OCI-LY1 (cell line): ENCODE measurements at regions not wholly inside any gene's neighbourhood (a gene's known extent, or its start where the extent isn't known, plus 50 kb on each side); places are given as distances from the start of the nearest gene placed in this dataset.

Experiments
- H2AFZ ChIP-seq: fragments of 200-600 bp; sonication (generic), shearing (Covaris generic); 2 replicates; pipeline ENCODE4 v1.6.0; 2014; ENCODE audit warnings: antibody characterized with exemption, mild to moderate bottlenecking, low read length
- H3F3A ChIP-seq: fragments of 200-600 bp; sonication (generic), shearing (Covaris generic); 2 replicates; pipeline ENCODE4 v1.6.0; 2014; ENCODE audit warnings: mild to moderate bottlenecking, antibody characterized with exemption, low read length, moderate library complexity; ENCODE audit not compliant: insufficient read depth
- H3K27ac ChIP-seq: fragments of 200-600 bp; sonication (generic); 2 replicates; pipeline ENCODE4 v1.5.1; 2014; ENCODE audit warnings: low read length, mixed run types, mild to moderate bottlenecking, low read depth; ENCODE audit not compliant: poor library complexity, severe bottlenecking
- H3K27me3 ChIP-seq: fragments of 200-600 bp; sonication (generic); 2 replicates; pipeline ENCODE4 v1.6.0; 2014; ENCODE audit warnings: antibody characterized with exemption, mild to moderate bottlenecking, low read length, moderate library complexity; ENCODE audit not compliant: insufficient read depth
- H3K36me3 ChIP-seq: fragments of 200-600 bp; sonication (generic); 2 replicates; pipeline ENCODE4 v1.6.1; 2014; ENCODE audit warnings: mild to moderate bottlenecking, antibody characterized with exemption, low read length, moderate library complexity, mixed read lengths; ENCODE audit not compliant: insufficient read depth
- H3K4me1 ChIP-seq: fragments of 200-600 bp; sonication (generic); 2 replicates; pipeline ENCODE4 v1.5.1; 2014; ENCODE audit warnings: mild to moderate bottlenecking, low read length, moderate library complexity; ENCODE audit not compliant: insufficient read depth, severe bottlenecking
- H3K4me2 ChIP-seq: fragments of 200-600 bp; sonication (generic), shearing (Covaris generic); 2 replicates; pipeline ENCODE4 v1.6.1; 2014; ENCODE audit warnings: low read length
- H3K4me3 ChIP-seq: fragments of 200-600 bp; sonication (generic); 2 replicates; pipeline ENCODE4 v1.5.1; 2014; ENCODE audit warnings: low read length, low read depth, mild to moderate bottlenecking, mixed read lengths; ENCODE audit not compliant: poor library complexity, severe bottlenecking
- H3K79me2 ChIP-seq: fragments of 200-600 bp; shearing (Covaris generic); 2 replicates; pipeline ENCODE4 v1.6.1; 2016; ENCODE audit warnings: mixed run types, low read length, mixed read lengths; ENCODE audit not compliant: insufficient read depth
- H3K9ac ChIP-seq: fragments of 200-600 bp; sonication (generic), shearing (Covaris generic); 2 replicates; pipeline ENCODE4 v1.6.1; 2014; ENCODE audit warnings: mild to moderate bottlenecking, low read length, mixed read lengths
- H3K9me2 ChIP-seq: fragments of 200-600 bp; sonication (generic), shearing (Covaris generic); 2 replicates; pipeline ENCODE4 v1.6.1; 2014; ENCODE audit warnings: low read depth, mild to moderate bottlenecking, low read length, mixed read lengths
- H3K9me3 ChIP-seq: fragments of 200-600 bp; shearing (Covaris generic); 2 replicates; pipeline ENCODE4 v1.6.1; 2014; ENCODE audit warnings: low read length, mixed read lengths
- H4K20me1 ChIP-seq: fragments of 200-600 bp; sonication (generic), shearing (Covaris generic); 2 replicates; pipeline ENCODE4 v1.6.0; 2016; ENCODE audit warnings: mild to moderate bottlenecking, low read length; ENCODE audit not compliant: insufficient read depth
- EZH2 ChIP-seq: fragments of 200-600 bp; sonication (generic), shearing (Covaris generic); IDR thresholded peaks from 2 replicates; pipeline ENCODE4 v1.8.0; 2017; ENCODE audit warnings: borderline replicate concordance, mixed run types, mild to moderate bottlenecking, antibody characterized with exemption, low read length, moderate library complexity, mixed read lengths
- TF ChIP-seq, protein P1 (sequence below): fragments of 200-600 bp; sonication (generic), shearing (Covaris generic); IDR thresholded peaks from 2 replicates; pipeline ENCODE4 v1.5.1; 2017; ENCODE audit warnings: mild to moderate bottlenecking, antibody characterized with exemption, low read length, moderate library complexity, mixed read lengths

DNA sequence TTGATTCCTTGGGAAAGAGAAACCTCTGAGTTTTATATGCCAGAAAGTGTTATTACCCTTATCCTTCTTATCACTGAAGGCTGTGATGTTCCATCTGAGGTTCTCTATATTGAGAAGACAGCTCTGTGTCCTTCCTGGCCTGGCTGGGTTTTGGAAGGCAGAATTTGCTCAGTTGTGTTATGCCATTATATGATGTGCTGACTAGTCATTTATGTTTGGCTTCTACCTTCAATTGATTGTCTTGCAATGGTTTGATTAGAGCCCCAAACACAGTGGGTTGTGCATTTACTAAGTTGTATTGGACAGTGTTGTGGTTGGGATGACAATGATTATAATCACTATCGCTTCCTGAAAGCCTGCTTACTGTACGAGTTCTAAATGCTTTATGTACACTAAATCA lies 265.7 kb downstream of the SNAPC1 start:
- no peaks in the 10 kb centered on the region for H3K4me1 ChIP-seq
- H3K79me2 ChIP-seq = no peaks in the 10 kb centered on the region
- H3K4me2 ChIP-seq = no peak overlapping the region
- H3K9ac ChIP-seq = no peak overlapping the region
- H3K9me2 ChIP-seq = no peaks in the 10 kb centered on the region
- no peaks in the 10 kb centered on the region for H4K20me1 ChIP-seq
- no peak overlapping the region for H3K4me3 ChIP-seq
- H3F3A ChIP-seq = no peaks in the 10 kb centered on the region
- H3K9me3 ChIP-seq = no peaks in the 10 kb centered on the region
- no peak for TF ChIP-seq EZH2
- TF ChIP-seq, protein P1, sequence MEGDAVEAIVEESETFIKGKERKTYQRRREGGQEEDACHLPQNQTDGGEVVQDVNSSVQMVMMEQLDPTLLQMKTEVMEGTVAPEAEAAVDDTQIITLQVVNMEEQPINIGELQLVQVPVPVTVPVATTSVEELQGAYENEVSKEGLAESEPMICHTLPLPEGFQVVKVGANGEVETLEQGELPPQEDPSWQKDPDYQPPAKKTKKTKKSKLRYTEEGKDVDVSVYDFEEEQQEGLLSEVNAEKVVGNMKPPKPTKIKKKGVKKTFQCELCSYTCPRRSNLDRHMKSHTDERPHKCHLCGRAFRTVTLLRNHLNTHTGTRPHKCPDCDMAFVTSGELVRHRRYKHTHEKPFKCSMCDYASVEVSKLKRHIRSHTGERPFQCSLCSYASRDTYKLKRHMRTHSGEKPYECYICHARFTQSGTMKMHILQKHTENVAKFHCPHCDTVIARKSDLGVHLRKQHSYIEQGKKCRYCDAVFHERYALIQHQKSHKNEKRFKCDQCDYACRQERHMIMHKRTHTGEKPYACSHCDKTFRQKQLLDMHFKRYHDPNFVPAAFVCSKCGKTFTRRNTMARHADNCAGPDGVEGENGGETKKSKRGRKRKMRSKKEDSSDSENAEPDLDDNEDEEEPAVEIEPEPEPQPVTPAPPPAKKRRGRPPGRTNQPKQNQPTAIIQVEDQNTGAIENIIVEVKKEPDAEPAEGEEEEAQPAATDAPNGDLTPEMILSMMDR = no peak
- no peaks in the 10 kb centered on the region for H3K36me3 ChIP-seq
- H3K27ac ChIP-seq = no peak overlapping the region
- no peaks in the 10 kb centered on the region for H3K27me3 ChIP-seq
- H2AFZ ChIP-seq = no peak overlapping the region

DNA sequence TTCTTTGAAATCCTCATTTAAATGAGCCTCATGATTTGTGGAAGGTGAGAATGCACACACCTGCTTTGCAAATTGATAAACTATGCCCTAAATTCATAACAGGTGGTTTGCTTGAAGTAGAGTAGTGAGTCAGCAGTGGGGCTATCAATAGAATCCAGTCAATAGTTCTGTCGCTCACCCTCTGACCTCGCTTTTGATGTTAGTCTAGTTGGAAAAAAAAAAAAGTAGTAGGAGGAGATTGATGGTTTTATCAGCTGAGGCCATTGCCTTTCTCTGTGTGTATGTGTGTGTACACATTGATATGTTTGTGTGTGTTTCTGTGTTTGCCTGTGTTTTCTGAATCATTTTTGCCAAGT lies 267.3 kb downstream of the SNAPC1 start:
- Histone ChIP-seq H4K20me1 (no peaks in the 10 kb centered on the region), H2AFZ (no peak overlapping the region), H3K9ac (no peak overlapping the region), H3K27me3 (no peaks in the 10 kb centered on the region), H3K4me3 (no peak overlapping the region), H3F3A (no peaks in the 10 kb centered on the region), H3K9me3 (no peaks in the 10 kb centered on the region; the same call in 1 of the 2 replicates), H3K4me2 (no peak overlapping the region), H3K79me2 (no peaks in the 10 kb centered on the region), H3K4me1 (no peaks in the 10 kb centered on the region), H3K36me3 (no peaks in the 10 kb centered on the region), H3K27ac (no peak overlapping the region), H3K9me2 (no peaks in the 10 kb centered on the region)
- no peak for TF ChIP-seq EZH2
- TF ChIP-seq, protein P1 = no peak

DNA sequence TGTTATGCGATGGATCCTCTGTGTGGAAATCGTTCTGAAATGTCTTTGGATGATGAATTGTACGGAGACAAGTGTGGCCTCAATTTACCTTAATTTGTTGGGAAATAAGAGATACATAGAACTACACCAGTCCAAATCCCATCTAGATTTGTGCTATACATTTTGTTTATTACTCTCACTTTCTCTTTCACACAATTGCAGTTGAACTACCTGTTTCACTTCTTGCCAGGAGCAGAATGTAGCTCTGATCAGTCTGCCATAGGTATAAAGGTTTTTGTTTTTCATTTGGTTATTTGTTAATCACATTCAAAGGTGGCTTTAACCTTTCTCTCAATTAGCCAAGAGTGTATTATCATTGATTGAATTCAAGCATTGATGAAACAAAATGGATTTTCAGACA lies 268.2 kb downstream of the SNAPC1 start:
- Histone ChIP-seq H2AFZ (no peak overlapping the region), H3K36me3 (no peaks in the 10 kb centered on the region), H3K27me3 (no peaks in the 10 kb centered on the region), H3K9me3 (no peaks in the 10 kb centered on the region; the same call in 1 of the 2 replicates), H3K4me1 (no peaks in the 10 kb centered on the region), H3K4me2 (no peak overlapping the region), H3F3A (no peaks in the 10 kb centered on the region), H3K4me3 (no peak overlapping the region), H4K20me1 (no peaks in the 10 kb centered on the region), H3K9ac (no peak overlapping the region), H3K79me2 (no peaks in the 10 kb centered on the region), H3K27ac (no peak overlapping the region), H3K9me2 (no peaks in the 10 kb centered on the region)
- TF ChIP-seq EZH2 = no peak
- TF ChIP-seq, protein P1 = no peak
